ENCODE measurements at regions not wholly inside any gene's neighbourhood (a gene's known extent, or its start where the extent isn't known, plus 50 kb on each side); places are given as distances from the start of the nearest gene placed in this dataset.
"Not testable (repeated sequence)": the region's sequence is repeated elsewhere in the genome, so short reads cannot be mapped to it uniquely, and the experiment has no call there.

DNA sequence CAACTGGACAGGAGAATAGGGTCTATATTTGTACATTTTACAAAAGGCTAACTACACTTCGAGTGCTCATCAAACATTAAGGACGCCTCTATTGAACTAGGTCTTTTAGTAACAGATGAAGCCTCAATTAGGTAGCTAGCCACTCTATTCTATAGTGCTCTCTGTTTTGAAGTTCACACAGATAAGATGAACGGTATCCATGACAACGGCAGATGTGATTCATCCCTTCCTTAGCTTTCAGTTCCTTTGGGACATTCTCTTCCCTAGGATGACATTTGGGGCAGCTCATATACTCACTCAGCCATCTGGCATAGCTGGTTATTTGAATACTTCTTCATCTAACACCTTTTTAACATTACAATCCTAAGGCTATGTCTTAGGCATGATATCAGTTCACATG, 62.4 kb upstream of the WDFY3 start:
- Histone ChIP-seq H3F3A (ENCODE audit: low read length, unreplicated experiment) (no peaks in the 10 kb centered on the region), H3K9me3 (ENCODE audit: low read length) (no peaks in the 10 kb centered on the region), H4K20me1 (ENCODE audit: low read length) (no peaks in the 10 kb centered on the region), H3K9me2 (replicated peaks; ENCODE audit: low read length) (no peaks in the 10 kb centered on the region), H3K9ac (ENCODE audit: low read length) (no peak overlapping the region), H3K4me1 (ENCODE audit: insufficient read depth, low read length) (no peaks in the 10 kb centered on the region), H3K4me3 (ENCODE audit: low read length) (no peak overlapping the region), H3K27ac (ENCODE audit: low read length) (no peak overlapping the region), H3K27me3 (ENCODE audit: low read length) (no peaks in the 10 kb centered on the region), H3K79me2 (ENCODE audit: low read length) (no peaks in the 10 kb centered on the region), H3K4me2 (ENCODE audit: low read length) (no peak overlapping the region), H2AFZ (ENCODE audit: low read length) (no peak overlapping the region), H3K36me3 (ENCODE audit: low read depth, low read length) (no peaks in the 10 kb centered on the region)
- ChIA-PET CTCF (no interaction called here), POLR2A (ENCODE audit: unreplicated experiment) (no interaction called here)
- TF ChIP-seq EZH2 (IDR thresholded peaks at IDR 0.05; ENCODE audit: low read length, unreplicated experiment) (no peak), EZH2phosphoT487 (IDR thresholded peaks at IDR 0.05; ENCODE audit: borderline replicate concordance, low read length) (no peak)
- TF ChIP-seq, protein P1, sequence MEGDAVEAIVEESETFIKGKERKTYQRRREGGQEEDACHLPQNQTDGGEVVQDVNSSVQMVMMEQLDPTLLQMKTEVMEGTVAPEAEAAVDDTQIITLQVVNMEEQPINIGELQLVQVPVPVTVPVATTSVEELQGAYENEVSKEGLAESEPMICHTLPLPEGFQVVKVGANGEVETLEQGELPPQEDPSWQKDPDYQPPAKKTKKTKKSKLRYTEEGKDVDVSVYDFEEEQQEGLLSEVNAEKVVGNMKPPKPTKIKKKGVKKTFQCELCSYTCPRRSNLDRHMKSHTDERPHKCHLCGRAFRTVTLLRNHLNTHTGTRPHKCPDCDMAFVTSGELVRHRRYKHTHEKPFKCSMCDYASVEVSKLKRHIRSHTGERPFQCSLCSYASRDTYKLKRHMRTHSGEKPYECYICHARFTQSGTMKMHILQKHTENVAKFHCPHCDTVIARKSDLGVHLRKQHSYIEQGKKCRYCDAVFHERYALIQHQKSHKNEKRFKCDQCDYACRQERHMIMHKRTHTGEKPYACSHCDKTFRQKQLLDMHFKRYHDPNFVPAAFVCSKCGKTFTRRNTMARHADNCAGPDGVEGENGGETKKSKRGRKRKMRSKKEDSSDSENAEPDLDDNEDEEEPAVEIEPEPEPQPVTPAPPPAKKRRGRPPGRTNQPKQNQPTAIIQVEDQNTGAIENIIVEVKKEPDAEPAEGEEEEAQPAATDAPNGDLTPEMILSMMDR (conservative IDR thresholded peaks at IDR 0.05; ENCODE audit: low read depth, low read length): no peak
- ATAC-seq (no peak), DNase-seq (no peak)
- intact Hi-C loops (cut with micrococcal nuclease): no loop called here
- no TSS peak for BruUV-seq (replicated peaks)

DNA sequence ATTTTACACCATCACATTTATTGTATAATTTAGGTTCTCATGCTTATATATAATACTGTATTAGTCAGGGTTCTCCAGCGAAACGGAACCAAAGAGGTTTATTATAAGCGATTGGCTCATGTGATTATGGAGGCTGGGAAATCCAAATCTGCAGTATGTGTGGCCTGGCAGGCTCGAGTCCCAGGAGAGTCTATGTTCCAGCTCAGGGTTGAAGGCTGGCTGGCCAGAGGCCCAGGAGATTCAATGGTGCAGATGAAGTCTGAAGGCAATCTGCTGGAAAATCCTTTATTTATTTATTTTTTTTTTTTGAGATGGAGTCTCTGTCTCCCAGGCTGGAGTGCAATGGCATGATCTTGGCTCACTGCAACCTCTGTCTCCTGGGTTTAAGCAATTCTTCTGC, 63.0 kb upstream of the WDFY3 start:
- no peaks in the 10 kb centered on the region for H3K36me3 ChIP-seq (ENCODE audit: low read depth, low read length)
- H2AFZ ChIP-seq (ENCODE audit: low read length): no peak overlapping the region
- BruUV-seq (replicated peaks): no TSS peak
- no peak for TF ChIP-seq EZH2phosphoT487 (IDR thresholded peaks at IDR 0.05; ENCODE audit: borderline replicate concordance, low read length)
- intact Hi-C loops (cut with micrococcal nuclease): no loop called here
- POLR2A ChIA-PET (ENCODE audit: unreplicated experiment): no interaction called here
- no peak overlapping the region for H3K27ac ChIP-seq (ENCODE audit: low read length)
- ATAC-seq (no peak), DNase-seq (no peak)
- no peaks in the 10 kb centered on the region for H3K9me3 ChIP-seq (ENCODE audit: low read length)
- H3K4me3 ChIP-seq (ENCODE audit: low read length): no peak overlapping the region
- H3K4me1 ChIP-seq (ENCODE audit: insufficient read depth, low read length): no peaks in the 10 kb centered on the region
- CTCF ChIA-PET: no interaction called here
- H3K79me2 ChIP-seq (ENCODE audit: low read length): no peaks in the 10 kb centered on the region
- no peaks in the 10 kb centered on the region for H3F3A ChIP-seq (ENCODE audit: low read length, unreplicated experiment)
- no peak overlapping the region for H3K4me2 ChIP-seq (ENCODE audit: low read length)
- H3K9me2 ChIP-seq (replicated peaks; ENCODE audit: low read length): no peaks in the 10 kb centered on the region
- H4K20me1 ChIP-seq (ENCODE audit: low read length): no peaks in the 10 kb centered on the region
- H3K27me3 ChIP-seq (ENCODE audit: low read length): no peaks in the 10 kb centered on the region
- H3K9ac ChIP-seq (ENCODE audit: low read length): no peak overlapping the region

DNA sequence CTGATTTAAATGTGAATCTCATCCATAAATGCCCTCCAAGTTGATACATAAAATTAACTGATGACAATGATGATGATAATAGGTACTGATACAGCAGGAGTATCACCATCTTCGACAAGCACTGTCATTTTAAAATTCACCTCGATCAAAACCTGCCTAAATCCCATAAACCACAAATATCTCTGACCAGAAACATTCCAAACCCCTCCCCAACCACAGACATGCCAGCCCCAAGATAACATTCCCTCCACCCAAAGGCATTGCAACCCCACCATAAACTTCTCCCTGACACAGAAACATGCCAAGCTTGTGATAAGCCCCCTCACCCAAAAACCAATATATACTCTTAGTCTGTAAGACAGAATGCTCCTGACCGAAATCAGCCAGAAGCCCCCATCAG, 63.7 kb upstream of the WDFY3 start:
- H3K27ac ChIP-seq (ENCODE audit: low read length): no peak overlapping the region
- intact Hi-C loops (cut with micrococcal nuclease): no loop called here
- DNase-seq (no peak), ATAC-seq (no peak)
- H4K20me1 ChIP-seq (ENCODE audit: low read length): no peaks in the 10 kb centered on the region
- H3K4me3 ChIP-seq (ENCODE audit: low read length): no peak overlapping the region
- H3F3A ChIP-seq (ENCODE audit: low read length, unreplicated experiment): no peaks in the 10 kb centered on the region
- BruUV-seq (replicated peaks): no TSS peak
- H3K9me3 ChIP-seq (ENCODE audit: low read length): no peaks in the 10 kb centered on the region
- no peaks in the 10 kb centered on the region for H3K9me2 ChIP-seq (replicated peaks; ENCODE audit: low read length)
- H3K4me1 ChIP-seq (ENCODE audit: insufficient read depth, low read length): no peaks in the 10 kb centered on the region
- no peak overlapping the region for H3K4me2 ChIP-seq (ENCODE audit: low read length)
- no peaks in the 10 kb centered on the region for H3K36me3 ChIP-seq (ENCODE audit: low read depth, low read length)
- CTCF ChIA-PET: no interaction called here
- no peak overlapping the region for H3K9ac ChIP-seq (ENCODE audit: low read length)
- H3K79me2 ChIP-seq (ENCODE audit: low read length): no peaks in the 10 kb centered on the region
- no peaks in the 10 kb centered on the region for H3K27me3 ChIP-seq (ENCODE audit: low read length)
- TF ChIP-seq EZH2phosphoT487 (IDR thresholded peaks at IDR 0.05; ENCODE audit: borderline replicate concordance, low read length) (no peak), EZH2 (IDR thresholded peaks at IDR 0.05; ENCODE audit: low read length, unreplicated experiment) (no peak)
- TF ChIP-seq, protein P1 (conservative IDR thresholded peaks at IDR 0.05; ENCODE audit: low read depth, low read length): no peak
- no peak overlapping the region for H2AFZ ChIP-seq (ENCODE audit: low read length)
- POLR2A ChIA-PET (ENCODE audit: unreplicated experiment): no interaction called here

DNA sequence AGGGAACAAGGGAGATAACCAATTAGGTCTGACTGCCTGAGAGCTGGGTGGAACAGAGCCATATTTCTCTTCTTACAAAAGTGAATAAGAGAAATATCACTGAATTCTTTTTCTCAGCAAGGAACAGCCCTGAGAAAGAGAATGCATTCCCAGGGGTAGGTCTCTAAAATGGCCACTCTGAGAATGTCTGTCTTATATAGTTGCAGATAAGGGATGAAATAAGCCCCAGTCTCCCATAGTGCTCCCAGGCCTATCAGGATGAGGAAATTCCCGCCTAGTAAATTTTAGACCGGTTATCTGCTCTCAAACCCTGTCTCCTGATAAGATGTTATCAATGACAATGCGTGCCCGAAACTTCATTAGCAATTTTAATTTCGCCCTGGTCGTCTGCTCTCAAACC, 67.3 kb upstream of the WDFY3 start:
- H3K4me2 ChIP-seq (ENCODE audit: low read length); H3K79me2 ChIP-seq (ENCODE audit: low read length); H3K9ac ChIP-seq (ENCODE audit: low read length); intact Hi-C loops (cut with micrococcal nuclease); H3F3A ChIP-seq (ENCODE audit: low read length, unreplicated experiment); H3K36me3 ChIP-seq (ENCODE audit: low read depth, low read length); H4K20me1 ChIP-seq (ENCODE audit: low read length); H3K4me3 ChIP-seq (ENCODE audit: low read length); CTCF ChIA-PET; DNase-seq; H2AFZ ChIP-seq (ENCODE audit: low read length); H3K27me3 ChIP-seq (ENCODE audit: low read length); ATAC-seq; POLR2A ChIA-PET (ENCODE audit: unreplicated experiment); H3K27ac ChIP-seq (ENCODE audit: low read length); H3K9me3 ChIP-seq (ENCODE audit: low read length); BruUV-seq (replicated peaks); H3K9me2 ChIP-seq (replicated peaks; ENCODE audit: low read length); H3K4me1 ChIP-seq (ENCODE audit: insufficient read depth, low read length): not testable (repeated sequence)
